ENCODE measurements at regions not wholly inside any gene's neighbourhood (a gene's known extent, or its start where the extent isn't known, plus 50 kb on each side); places are given as distances from the start of the nearest gene placed in this dataset.

DNA sequence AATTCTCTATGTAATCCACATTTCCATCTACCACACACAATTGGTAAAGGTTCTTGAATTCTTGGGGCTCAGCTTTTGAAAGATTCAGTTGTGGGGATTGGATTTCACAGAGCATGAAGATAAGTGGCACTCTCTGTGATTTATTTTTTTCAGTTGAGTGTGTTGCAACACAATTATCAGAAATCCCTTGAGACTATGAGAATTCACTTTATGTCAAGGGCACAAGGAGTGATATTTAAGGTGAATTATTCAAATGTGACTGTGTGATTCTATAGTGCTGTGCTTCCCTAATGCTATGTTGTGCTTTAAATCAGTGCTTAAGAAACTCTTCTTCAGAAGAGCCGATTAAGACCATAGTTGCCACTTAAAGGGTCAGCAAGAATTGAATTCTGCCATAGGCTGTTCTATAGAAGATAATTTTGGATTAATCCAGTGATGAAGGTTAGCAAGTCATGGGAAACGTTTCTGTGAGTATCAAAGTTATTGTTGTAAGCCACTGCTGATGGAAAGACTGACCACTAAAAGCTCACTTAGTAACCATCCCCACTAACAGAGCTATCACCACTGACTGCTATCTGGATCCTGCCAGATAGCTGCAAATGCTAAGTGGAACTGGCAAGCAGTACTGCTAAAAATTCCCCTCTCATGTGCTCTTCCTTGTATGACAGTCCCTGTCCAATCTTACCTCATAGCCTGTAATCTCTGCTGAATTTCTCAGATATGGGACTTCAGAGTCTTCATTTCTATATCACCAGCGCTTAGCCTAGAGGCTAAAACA is 134.0 kb upstream of the SEMA3D start:
- TF ChIP-seq, protein P1, sequence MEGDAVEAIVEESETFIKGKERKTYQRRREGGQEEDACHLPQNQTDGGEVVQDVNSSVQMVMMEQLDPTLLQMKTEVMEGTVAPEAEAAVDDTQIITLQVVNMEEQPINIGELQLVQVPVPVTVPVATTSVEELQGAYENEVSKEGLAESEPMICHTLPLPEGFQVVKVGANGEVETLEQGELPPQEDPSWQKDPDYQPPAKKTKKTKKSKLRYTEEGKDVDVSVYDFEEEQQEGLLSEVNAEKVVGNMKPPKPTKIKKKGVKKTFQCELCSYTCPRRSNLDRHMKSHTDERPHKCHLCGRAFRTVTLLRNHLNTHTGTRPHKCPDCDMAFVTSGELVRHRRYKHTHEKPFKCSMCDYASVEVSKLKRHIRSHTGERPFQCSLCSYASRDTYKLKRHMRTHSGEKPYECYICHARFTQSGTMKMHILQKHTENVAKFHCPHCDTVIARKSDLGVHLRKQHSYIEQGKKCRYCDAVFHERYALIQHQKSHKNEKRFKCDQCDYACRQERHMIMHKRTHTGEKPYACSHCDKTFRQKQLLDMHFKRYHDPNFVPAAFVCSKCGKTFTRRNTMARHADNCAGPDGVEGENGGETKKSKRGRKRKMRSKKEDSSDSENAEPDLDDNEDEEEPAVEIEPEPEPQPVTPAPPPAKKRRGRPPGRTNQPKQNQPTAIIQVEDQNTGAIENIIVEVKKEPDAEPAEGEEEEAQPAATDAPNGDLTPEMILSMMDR (IDR thresholded peaks at IDR 0.05) = no peak
- no peak for TF ChIP-seq POLR2A (IDR thresholded peaks at IDR 0.05)

All from lower leg skin (tissue), 3 donors.